Endothelial cell of hepatic sinusoid (primary cell): ENCODE measurements at regions not wholly inside any gene's neighbourhood (a gene's known extent, or its start where the extent isn't known, plus 50 kb on each side); places are given as distances from the start of the nearest gene placed in this dataset.
"Not testable (repeated sequence)": the region's sequence is repeated elsewhere in the genome, so short reads cannot be mapped to it uniquely, and the experiment has no call there.

ENCODE experiments used
- in situ Hi-C: cut with HindIII; loops from 2 replicates; pipeline ENCODE4 v1.10.0; 2017; ENCODE audit warnings: low sequenced_read_pairs

- in situ Hi-C loops = no loop called here
Measured at GRCh38 chr5:50898966-50899365, 232.5 kb downstream of the PARP8 start.

- in situ Hi-C loops = no loop called here
Measured at GRCh38 chr5:50900952-50901510, 234.6 kb downstream of the PARP8 start.

GRCh38 chr5:50903651-50904050, 237.2 kb downstream of the PARP8 start:
- in situ Hi-C loops = no loop called here

GRCh38 chr5:50905996-50906570, 239.6 kb downstream of the PARP8 start:
- in situ Hi-C loops = no loop called here

GRCh38 chr5:50920160-50920559, 253.7 kb downstream of the PARP8 start:
- in situ Hi-C loops = not testable (repeated sequence)

GRCh38 chr5:50921366-50922133, 255.1 kb downstream of the PARP8 start:
- in situ Hi-C loops = no loop called here

- in situ Hi-C loops = not testable (repeated sequence)
Measured at GRCh38 chr5:50922134-50922941, 255.9 kb downstream of the PARP8 start.

GRCh38 chr5:50922942-50923767, 256.7 kb downstream of the PARP8 start:
- in situ Hi-C loops = no loop called here

- in situ Hi-C loops = no loop called here
Measured at GRCh38 chr5:50923768-50924494, 257.5 kb downstream of the PARP8 start.

GRCh38 chr5:50927953-50928352, 261.5 kb downstream of the PARP8 start:
- in situ Hi-C loops = no loop called here

GRCh38 chr5:50929174-50929573, 262.7 kb downstream of the PARP8 start:
- in situ Hi-C loops = no loop called here

GRCh38 chr5:50934343-50934742, 267.9 kb downstream of the PARP8 start:
- in situ Hi-C loops = no loop called here

GRCh38 chr5:50945139-50945538, 278.7 kb downstream of the PARP8 start:
- in situ Hi-C loops = no loop called here

GRCh38 chr5:50947906-50948683, 281.7 kb downstream of the PARP8 start:
- in situ Hi-C loops = no loop called here

- in situ Hi-C loops = loop anchor here (25.0 kb wide), 1 partner anchor 1709 kb away; no protein-coding TSS in a partner anchor
Measured at GRCh38 chr5:50953290-50953689, 286.9 kb downstream of the PARP8 start.

- in situ Hi-C loops = loop anchor here (25.0 kb wide), 1 partner anchor 1703 kb away; no protein-coding TSS in a partner anchor
Measured at GRCh38 chr5:50958852-50959457, 292.5 kb downstream of the PARP8 start.

- in situ Hi-C loops = loop anchor here (25.0 kb wide), 1 partner anchor 1699 kb away; no protein-coding TSS in a partner anchor
Measured at GRCh38 chr5:50962934-50963872, 296.8 kb downstream of the PARP8 start.
